ENCODE measurements at regions not wholly inside any gene's neighbourhood (a gene's known extent, or its start where the extent isn't known, plus 50 kb on each side); places are given as distances from the start of the nearest gene placed in this dataset.

- H3K9ac ChIP-seq (ENCODE audit: low read length): no peak overlapping the region
- H3K9me3 ChIP-seq (ENCODE audit: low read length): no peaks in the 10 kb centered on the region
- H3K27ac ChIP-seq (ENCODE audit: low read depth, low read length): no peak overlapping the region
- H3K27me3 ChIP-seq (ENCODE audit: control insufficient read depth in 1 of 2, insufficient read depth in 2 of 2, low read length in 2 of 2): peaks cover 0 to 9% of the 10 kb centered on the region in 2 donors
- no peaks in the 10 kb centered on the region for H3K4me1 ChIP-seq (ENCODE audit: insufficient read depth, low read length)
- H3K36me3 ChIP-seq (ENCODE audit: insufficient read depth, low read length): no peaks in the 10 kb centered on the region
- no peak overlapping the region for H3K4me3 ChIP-seq (ENCODE audit: low read depth in 1 of 2, low read length in 2 of 2)
Measured at GRCh38 chr22:48361099-48361639, 1466.5 kb downstream of the BRD1 start.

GRCh38 chr22:48359613-48359965 is 1468.1 kb downstream of the BRD1 start:
- Histone ChIP-seq H3K27me3 (ENCODE audit: control insufficient read depth in 1 of 2, insufficient read depth in 2 of 2, low read length in 2 of 2) (peaks cover 0 to 9% of the 10 kb centered on the region in 2 donors), H3K27ac (ENCODE audit: low read depth, low read length) (no peak overlapping the region), H3K9me3 (ENCODE audit: low read length) (no peaks in the 10 kb centered on the region), H3K4me1 (ENCODE audit: insufficient read depth, low read length) (no peaks in the 10 kb centered on the region), H3K36me3 (ENCODE audit: insufficient read depth, low read length) (no peaks in the 10 kb centered on the region), H3K9ac (ENCODE audit: low read length) (no peak overlapping the region), H3K4me3 (ENCODE audit: low read depth in 1 of 2, low read length in 2 of 2) (no peak overlapping the region)

DNA sequence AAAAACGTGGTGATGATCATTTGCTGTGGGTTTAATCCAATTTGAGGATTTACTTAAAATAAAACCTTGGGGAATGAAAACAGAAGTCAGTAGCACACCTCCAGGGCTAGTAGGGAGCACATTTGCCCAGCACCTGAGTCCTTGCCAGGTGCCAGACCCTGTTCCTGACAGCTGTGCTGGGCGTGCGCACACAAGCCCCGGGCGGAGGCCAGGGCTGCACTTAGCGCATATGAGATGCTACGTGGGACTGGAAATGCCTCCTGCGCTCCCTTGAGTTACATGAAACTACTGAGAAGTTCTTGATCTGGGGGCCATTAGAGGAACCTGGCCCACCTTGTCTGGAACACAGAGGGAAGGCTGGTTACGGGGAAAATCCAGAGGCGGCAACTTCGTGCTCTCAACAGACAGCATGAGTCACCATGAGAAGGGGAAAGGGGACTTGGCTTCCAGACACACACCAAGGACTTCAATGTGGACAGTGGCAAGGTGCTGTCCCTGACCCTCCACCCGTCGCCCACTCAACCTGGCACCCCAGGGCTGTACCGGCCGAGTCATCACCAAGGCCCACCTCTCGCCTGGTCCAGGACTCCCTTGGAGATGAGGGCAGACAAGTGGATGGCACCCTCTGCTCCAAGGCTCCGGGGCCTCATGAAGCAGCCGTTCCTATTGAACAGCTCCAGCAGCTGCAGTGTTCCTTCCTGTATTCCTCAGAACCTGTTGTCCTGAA is 1468.6 kb downstream of the BRD1 start:
- Histone ChIP-seq H3K27ac (ENCODE audit: low read depth, low read length) (no peak overlapping the region), H3K4me1 (ENCODE audit: insufficient read depth, low read length) (no peaks in the 10 kb centered on the region), H3K9me3 (ENCODE audit: low read length) (no peaks in the 10 kb centered on the region), H3K27me3 (ENCODE audit: control insufficient read depth in 1 of 2, insufficient read depth in 2 of 2, low read length in 2 of 2) (peaks cover 0 to 9% of the 10 kb centered on the region in 2 donors), H3K9ac (ENCODE audit: low read length) (no peak overlapping the region), H3K4me3 (ENCODE audit: low read depth in 1 of 2, low read length in 2 of 2) (no peak overlapping the region), H3K36me3 (ENCODE audit: insufficient read depth, low read length) (no peaks in the 10 kb centered on the region)

GRCh38 chr22:48357961-48358360 is 1469.7 kb downstream of the BRD1 start:
- H3K9me3 ChIP-seq (ENCODE audit: low read length): no peaks in the 10 kb centered on the region
- H3K36me3 ChIP-seq (ENCODE audit: insufficient read depth, low read length): no peaks in the 10 kb centered on the region
- H3K4me1 ChIP-seq (ENCODE audit: insufficient read depth, low read length): no peaks in the 10 kb centered on the region
- H3K9ac ChIP-seq (ENCODE audit: low read length): no peak overlapping the region
- H3K4me3 ChIP-seq (ENCODE audit: low read depth in 1 of 2, low read length in 2 of 2): no peak overlapping the region
- H3K27me3 ChIP-seq (ENCODE audit: control insufficient read depth in 1 of 2, insufficient read depth in 2 of 2, low read length in 2 of 2): peaks cover 0 to 9% of the 10 kb centered on the region in 2 donors
- H3K27ac ChIP-seq (ENCODE audit: low read depth, low read length): no peak overlapping the region

DNA sequence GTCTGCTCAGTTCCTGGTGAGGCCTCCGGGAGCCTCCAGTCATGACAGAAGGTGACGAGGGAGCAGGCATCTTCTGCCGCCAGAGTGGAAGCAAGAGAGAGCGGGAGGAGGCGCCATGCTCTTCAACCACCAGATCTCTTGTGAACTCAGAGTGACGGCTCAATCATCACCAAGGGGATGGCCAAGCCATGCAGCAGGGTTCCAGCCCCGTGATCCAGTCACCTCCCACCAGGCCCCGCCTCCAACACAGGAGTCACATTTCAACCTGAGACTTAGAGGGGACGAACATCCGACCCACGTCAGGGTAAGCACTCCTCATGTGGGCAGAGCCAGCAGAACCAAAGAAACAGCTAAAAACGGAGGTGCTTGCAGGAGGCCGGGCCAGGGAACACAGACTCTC is 1470.5 kb downstream of the BRD1 start:
- no peak overlapping the region for H3K27ac ChIP-seq (ENCODE audit: low read depth, low read length)
- H3K4me3 ChIP-seq (ENCODE audit: low read depth in 1 of 2, low read length in 2 of 2): no peak overlapping the region
- H3K4me1 ChIP-seq (ENCODE audit: insufficient read depth, low read length): no peaks in the 10 kb centered on the region
- peaks cover 0 to 9% of the 10 kb centered on the region in 2 donors for H3K27me3 ChIP-seq (ENCODE audit: control insufficient read depth in 1 of 2, insufficient read depth in 2 of 2, low read length in 2 of 2)
- H3K9me3 ChIP-seq (ENCODE audit: low read length): no peaks in the 10 kb centered on the region
- H3K36me3 ChIP-seq (ENCODE audit: insufficient read depth, low read length): no peaks in the 10 kb centered on the region
- H3K9ac ChIP-seq (ENCODE audit: low read length): no peak overlapping the region

- H3K27ac ChIP-seq (ENCODE audit: low read depth, low read length): no peak overlapping the region
- H3K9ac ChIP-seq (ENCODE audit: low read length): no peak overlapping the region
- no peaks in the 10 kb centered on the region for H3K9me3 ChIP-seq (ENCODE audit: low read length)
- no peaks in the 10 kb centered on the region for H3K36me3 ChIP-seq (ENCODE audit: insufficient read depth, low read length)
- H3K4me3 ChIP-seq (ENCODE audit: low read depth in 1 of 2, low read length in 2 of 2): no peak overlapping the region
- H3K27me3 ChIP-seq (ENCODE audit: control insufficient read depth in 1 of 2, insufficient read depth in 2 of 2, low read length in 2 of 2): peaks cover 0 to 9% of the 10 kb centered on the region in 2 donors
- no peaks in the 10 kb centered on the region for H3K4me1 ChIP-seq (ENCODE audit: insufficient read depth, low read length)
Measured at GRCh38 chr22:48356731-48357130, 1470.9 kb downstream of the BRD1 start.

- H3K36me3 ChIP-seq (ENCODE audit: insufficient read depth, low read length): no peaks in the 10 kb centered on the region
- H3K9me3 ChIP-seq (ENCODE audit: low read length): no peaks in the 10 kb centered on the region
- no peaks in the 10 kb centered on the region for H3K4me1 ChIP-seq (ENCODE audit: insufficient read depth, low read length)
- H3K4me3 ChIP-seq (ENCODE audit: low read depth in 1 of 2, low read length in 2 of 2): no peak overlapping the region
- no peak overlapping the region for H3K27ac ChIP-seq (ENCODE audit: low read depth, low read length)
- H3K9ac ChIP-seq (ENCODE audit: low read length): no peak overlapping the region
- peaks cover 0 to 7% of the 10 kb centered on the region in 2 donors for H3K27me3 ChIP-seq (ENCODE audit: control insufficient read depth in 1 of 2, insufficient read depth in 2 of 2, low read length in 2 of 2)
Measured at GRCh38 chr22:48354096-48354495, 1473.6 kb downstream of the BRD1 start.

DNA sequence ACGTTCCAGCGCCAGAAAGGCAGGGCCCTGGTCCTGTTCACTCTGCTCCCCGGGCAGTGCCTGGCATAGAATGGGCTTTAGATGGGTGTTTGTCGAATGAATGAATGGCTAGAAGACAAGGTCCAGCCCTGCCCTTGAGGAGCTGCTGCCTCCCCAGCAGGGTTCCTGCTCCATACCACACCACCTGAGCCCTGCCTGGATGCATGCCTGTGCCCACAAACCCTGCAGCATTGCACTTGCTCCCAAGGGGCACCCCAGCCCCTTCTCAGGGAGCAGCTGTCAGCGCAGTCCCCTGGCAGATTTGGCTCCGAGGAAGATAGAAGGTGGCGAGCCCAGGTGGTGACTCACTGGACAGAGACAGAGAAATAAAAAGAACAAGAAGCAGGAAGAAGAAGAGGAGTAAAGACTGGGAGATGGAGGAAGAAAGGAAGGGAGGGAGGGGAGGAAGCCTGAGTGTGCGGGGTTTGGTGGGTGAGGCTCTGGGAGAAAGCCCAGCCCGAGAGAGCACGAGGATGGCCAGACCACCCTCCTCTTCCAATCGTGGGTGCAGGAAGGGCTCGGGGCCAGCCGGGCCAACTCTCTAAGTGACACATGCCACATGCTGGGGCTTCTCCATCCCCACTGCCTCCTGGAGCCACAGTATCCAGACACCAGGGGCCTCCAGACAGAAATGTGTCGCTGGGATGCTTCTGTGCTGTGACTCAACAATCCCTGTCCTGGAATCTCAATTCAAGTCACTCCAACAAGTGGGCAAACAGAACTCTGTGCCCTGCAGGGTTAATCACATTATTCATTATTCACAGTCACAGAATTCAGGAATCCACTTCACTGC is 1474.3 kb downstream of the BRD1 start:
- H3K4me1 ChIP-seq (ENCODE audit: insufficient read depth, low read length): no peaks in the 10 kb centered on the region
- H3K36me3 ChIP-seq (ENCODE audit: insufficient read depth, low read length): no peaks in the 10 kb centered on the region
- no peak overlapping the region for H3K9ac ChIP-seq (ENCODE audit: low read length)
- H3K4me3 ChIP-seq (ENCODE audit: low read depth in 1 of 2, low read length in 2 of 2): no peak overlapping the region
- H3K27me3 ChIP-seq (ENCODE audit: control insufficient read depth in 1 of 2, insufficient read depth in 2 of 2, low read length in 2 of 2): no peaks in the 10 kb centered on the region
- H3K9me3 ChIP-seq (ENCODE audit: low read length): no peaks in the 10 kb centered on the region
- H3K27ac ChIP-seq (ENCODE audit: low read depth, low read length): no peak overlapping the region

GRCh38 chr22:48352086-48352911 is 1475.4 kb downstream of the BRD1 start:
- Histone ChIP-seq H3K9ac (ENCODE audit: low read length) (no peak overlapping the region), H3K27ac (ENCODE audit: low read depth, low read length) (no peak overlapping the region), H3K36me3 (ENCODE audit: insufficient read depth, low read length) (no peaks in the 10 kb centered on the region), H3K27me3 (ENCODE audit: control insufficient read depth in 1 of 2, insufficient read depth in 2 of 2, low read length in 2 of 2) (no peaks in the 10 kb centered on the region), H3K9me3 (ENCODE audit: low read length) (no peaks in the 10 kb centered on the region), H3K4me1 (ENCODE audit: insufficient read depth, low read length) (no peaks in the 10 kb centered on the region), H3K4me3 (ENCODE audit: low read depth in 1 of 2, low read length in 2 of 2) (no peak overlapping the region)

GRCh38 chr22:48351376-48352085 is 1476.1 kb downstream of the BRD1 start:
- Histone ChIP-seq H3K4me1 (ENCODE audit: insufficient read depth, low read length) (no peaks in the 10 kb centered on the region), H3K9me3 (ENCODE audit: low read length) (no peaks in the 10 kb centered on the region), H3K9ac (ENCODE audit: low read length) (no peak overlapping the region), H3K27me3 (ENCODE audit: control insufficient read depth in 1 of 2, insufficient read depth in 2 of 2, low read length in 2 of 2) (no peaks in the 10 kb centered on the region), H3K36me3 (ENCODE audit: insufficient read depth, low read length) (no peaks in the 10 kb centered on the region), H3K27ac (ENCODE audit: low read depth, low read length) (no peak overlapping the region), H3K4me3 (ENCODE audit: low read depth in 1 of 2, low read length in 2 of 2) (no peak overlapping the region)
